Left cardiac atrium (tissue), 4 donors: ENCODE measurements at regions not wholly inside any gene's neighbourhood (a gene's known extent, or its start where the extent isn't known, plus 50 kb on each side); places are given as distances from the start of the nearest gene placed in this dataset.
"Not testable (repeated sequence)": the region's sequence is repeated elsewhere in the genome, so short reads cannot be mapped to it uniquely, and the experiment has no call there.

ENCODE experiments used
- ATAC-seq, 2 donors: fragments of 200-7000 bp; cut with Tn5 transposase; one replicate each; pipeline ENCODE4 v1.9.1; 2020; ENCODE audit warnings: mild to moderate bottlenecking in 2 of 2, moderate library complexity in 2 of 2
- DNase-seq: peaks from one replicate; pipeline ENCODE4 v3.0.0-alpha.2; 2020
- intact Hi-C, 2 donors: fragments of 100-400 bp; cut with DNase I; formaldehyde crosslinking; loops; one replicate each; pipeline versions ENCODE4 v1.14.1 to v1.15.1; 2022 to 2023
- donor health status: DM: no; HTN: yes; CAD: no.
- donor health status: DM: no; HTN: yes; CAD: no; lungs with severe emphysema.
- donor health status: DM: yes; HTN: yes; CAD: no.
- donor health status: Dilated cardiomyopathy.

- DNase-seq = no peak
- intact Hi-C loops = no loop called here
- ATAC-seq = no peak
These were observed 136.4 kb upstream of the FAM78B start for GRCh38 chr1:166302989-166303758.

- intact Hi-C loops = no loop called here
- ATAC-seq (no peak), DNase-seq (no peak)
These were observed 137.3 kb upstream of the FAM78B start for GRCh38 chr1:166304131-166304530.

- intact Hi-C loops = no loop called here
- DNase-seq = no peak
- ATAC-seq = peak in 1 of 2 donors; percentile 54
These were observed 138.6 kb upstream of the FAM78B start for GRCh38 chr1:166305371-166305770.

GRCh38 chr1:166307261-166308188, 140.7 kb upstream of the FAM78B start:
- intact Hi-C loops = no loop called here
- ATAC-seq (peak; percentile 94 to 96), DNase-seq (peak; percentile 54)

DNA sequence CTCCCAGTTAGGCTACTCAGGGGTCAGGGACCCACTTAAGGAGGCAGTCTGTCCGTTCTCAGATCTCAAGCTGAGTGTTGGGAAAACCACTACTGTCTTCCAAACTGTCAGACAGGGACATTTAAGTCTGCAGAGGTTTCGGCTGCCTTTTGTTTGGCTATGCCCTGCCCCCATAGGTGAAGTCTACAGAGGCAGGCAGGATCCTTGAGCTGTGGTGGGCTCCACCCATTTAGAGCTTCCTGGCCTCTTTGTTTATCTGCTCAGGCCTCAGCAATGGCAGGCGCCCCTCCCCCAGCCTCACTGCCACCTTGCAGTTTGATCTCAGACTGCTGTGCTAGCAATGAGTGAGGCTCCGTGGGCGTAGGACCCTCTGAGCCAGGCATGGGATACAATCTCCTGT, 149.5 kb upstream of the FAM78B start:
- DNase-seq, intact Hi-C loops, ATAC-seq: not testable (repeated sequence)

DNA sequence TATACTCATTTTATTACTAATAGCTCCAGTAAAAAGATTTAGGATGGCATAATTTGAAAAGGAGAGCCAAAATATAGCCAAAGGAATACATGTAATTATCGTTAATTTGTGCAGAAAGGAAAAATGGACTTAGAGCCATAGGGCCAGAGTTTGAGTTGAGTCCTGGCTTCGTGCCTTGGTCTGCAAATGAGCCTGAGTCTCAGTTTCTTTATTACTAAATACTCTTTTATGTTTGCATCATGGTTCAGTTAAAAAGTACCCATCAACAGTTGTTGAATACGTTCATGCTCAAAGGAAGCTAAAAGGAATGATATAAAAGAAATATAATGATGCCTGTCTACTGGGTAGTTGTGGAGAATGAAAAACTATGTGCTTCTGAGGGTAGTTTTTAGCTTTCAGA, 155.7 kb upstream of the FAM78B start:
- DNase-seq (no peak), ATAC-seq (no peak)
- intact Hi-C loops = no loop called here

- ATAC-seq = no peak
- DNase-seq = no peak
- intact Hi-C loops = no loop called here
These were observed 161.1 kb upstream of the FAM78B start for GRCh38 chr1:166327886-166328285.

GRCh38 chr1:166328956-166329355, 162.2 kb upstream of the FAM78B start:
- intact Hi-C loops = no loop called here
- DNase-seq (no peak), ATAC-seq (no peak)

DNA sequence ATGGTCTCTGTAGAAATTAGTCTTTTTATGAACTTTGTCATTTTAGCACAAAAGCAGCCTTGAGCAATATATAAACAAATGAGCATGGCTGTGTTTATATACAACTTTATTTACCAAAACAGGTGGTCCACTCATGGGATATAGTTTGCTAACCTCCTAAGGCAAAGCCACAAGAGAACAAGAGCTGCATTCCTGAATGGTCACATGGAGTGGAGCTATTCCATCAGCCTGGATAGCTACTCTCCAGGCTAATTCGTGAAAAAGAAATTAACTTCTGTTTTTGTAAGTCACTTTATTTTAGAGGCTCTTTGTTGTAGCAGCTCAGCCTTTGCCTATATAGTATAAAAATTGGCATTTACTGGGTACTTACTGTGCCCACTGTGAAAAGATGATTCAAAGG, 163.3 kb upstream of the FAM78B start:
- ATAC-seq (no peak), DNase-seq (no peak)
- intact Hi-C loops = no loop called here

GRCh38 chr1:166338105-166338504, 171.3 kb upstream of the FAM78B start:
- ATAC-seq (no peak), DNase-seq (no peak)
- intact Hi-C loops = no loop called here

DNA sequence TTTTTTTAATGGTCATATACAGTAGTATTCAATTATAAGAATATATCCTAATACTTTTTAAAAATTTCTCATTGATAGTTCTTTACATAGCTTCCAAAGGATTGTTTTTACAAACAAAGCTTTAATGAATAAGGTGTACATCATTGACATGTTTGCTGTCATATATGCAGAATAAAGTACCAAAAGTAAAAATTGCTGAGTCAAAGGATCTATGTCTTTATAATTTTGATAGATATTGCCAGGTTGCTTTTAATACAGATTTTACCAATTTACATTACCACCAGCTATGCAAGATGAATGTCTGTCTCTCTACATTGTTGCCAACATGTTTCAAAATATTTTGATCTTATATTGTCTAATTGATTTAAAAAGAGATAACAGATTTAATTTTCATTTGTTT, 173.9 kb upstream of the FAM78B start:
- intact Hi-C loops = no loop called here
- no peak for DNase-seq
- ATAC-seq = no peak

- ATAC-seq (no peak), DNase-seq (no peak)
- intact Hi-C loops = no loop called here
These were observed 176.5 kb upstream of the FAM78B start for GRCh38 chr1:166343276-166343675.

DNA sequence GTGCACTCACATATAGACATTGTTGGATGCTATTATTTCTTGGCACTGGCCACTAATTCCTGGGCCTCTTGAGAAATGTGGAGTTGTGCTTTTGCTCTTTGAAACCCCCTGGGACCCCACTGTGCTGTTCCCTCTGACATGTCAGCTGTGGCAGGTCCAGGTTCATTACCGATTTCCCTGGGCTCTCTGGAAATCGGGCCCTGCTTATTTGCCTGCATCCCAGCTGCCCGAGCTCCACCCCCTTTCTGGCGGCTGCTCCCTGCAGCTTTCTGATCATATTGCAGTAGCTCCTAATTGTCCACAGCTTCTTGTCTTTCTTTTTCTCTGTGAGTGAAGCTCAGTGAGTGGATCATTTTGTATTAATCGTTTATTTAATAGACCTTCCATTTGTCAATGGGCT, 183.7 kb upstream of the FAM78B start:
- intact Hi-C loops = no loop called here
- DNase-seq = no peak
- ATAC-seq = no peak

- ATAC-seq = no peak
- no peak for DNase-seq
- intact Hi-C loops = no loop called here
These were observed 184.9 kb upstream of the FAM78B start for GRCh38 chr1:166351676-166352075.

DNA sequence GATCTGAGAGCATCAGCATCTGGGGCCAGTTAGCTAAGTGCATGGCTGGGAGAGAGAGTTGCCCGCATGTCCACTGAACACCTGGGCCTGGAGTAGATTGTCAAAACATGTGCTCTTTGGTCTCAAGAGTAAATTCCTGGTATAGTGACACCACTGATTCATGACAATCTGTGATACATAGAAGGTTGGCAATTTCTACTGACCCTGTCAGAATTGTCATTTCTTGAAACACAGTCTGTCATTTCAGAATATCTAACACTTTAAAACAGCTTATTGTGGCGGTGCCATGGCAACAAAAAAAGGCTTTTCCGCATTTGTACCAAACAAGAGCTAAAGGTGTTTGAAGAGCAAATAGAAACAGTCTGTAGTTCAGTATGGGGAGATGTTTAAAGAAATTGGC, 186.4 kb upstream of the FAM78B start:
- no peak for DNase-seq
- intact Hi-C loops = no loop called here
- no peak for ATAC-seq

DNA sequence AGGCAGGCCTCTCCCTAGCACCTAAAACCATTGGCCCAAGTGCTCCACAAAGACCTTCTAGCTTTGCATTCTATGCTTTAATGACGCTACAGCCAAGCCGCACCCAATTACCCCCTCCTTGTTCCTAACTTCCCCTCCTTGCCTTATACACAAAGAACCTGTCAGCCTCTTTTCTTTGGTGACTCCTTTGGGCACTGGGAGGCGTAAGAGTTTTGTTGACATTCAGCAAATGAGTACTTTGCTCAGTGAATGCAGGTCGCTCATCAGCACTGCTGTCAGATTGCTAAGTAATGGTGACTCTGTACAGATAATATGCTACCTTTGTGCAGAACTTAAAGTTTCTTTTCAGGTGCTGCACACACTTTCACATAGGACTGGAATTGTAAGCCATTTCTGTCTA, 187.6 kb upstream of the FAM78B start:
- intact Hi-C loops = no loop called here
- DNase-seq = no peak
- ATAC-seq = no peak

DNA sequence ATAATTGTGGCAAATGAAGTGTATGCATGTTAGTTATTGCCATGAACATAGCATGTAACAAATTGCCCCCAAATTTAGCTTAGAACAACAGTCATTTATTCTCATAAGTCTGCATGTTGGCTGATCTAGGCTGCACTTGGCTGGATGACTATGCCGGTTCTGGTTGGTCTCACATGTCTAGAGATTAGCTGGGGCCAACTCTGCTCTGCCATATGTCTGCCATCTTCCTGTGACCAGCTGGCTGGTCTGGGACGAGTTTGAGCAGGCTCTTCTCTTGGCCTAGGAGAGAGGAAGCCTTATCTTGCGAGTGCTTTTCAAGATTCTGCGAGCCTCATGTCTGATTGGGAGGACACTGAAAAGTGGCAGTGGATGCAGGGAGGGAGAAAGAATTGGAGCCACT, 198.3 kb upstream of the FAM78B start:
- intact Hi-C loops = no loop called here
- no peak for ATAC-seq

GRCh38 chr1:166368030-166368429, 201.2 kb upstream of the FAM78B start:
- intact Hi-C loops = no loop called here
- no peak for ATAC-seq

More for the DNA sequence above, 198.3 kb upstream of the FAM78B start:
- DNase-seq = no peak

GRCh38 chr1:166377896-166378295, 211.1 kb upstream of the FAM78B start:
- no peak for ATAC-seq
- DNase-seq = no peak
- intact Hi-C loops = no loop called here

More at GRCh38 chr1:166368030-166368429, 201.2 kb upstream of the FAM78B start:
- DNase-seq = no peak

DNA sequence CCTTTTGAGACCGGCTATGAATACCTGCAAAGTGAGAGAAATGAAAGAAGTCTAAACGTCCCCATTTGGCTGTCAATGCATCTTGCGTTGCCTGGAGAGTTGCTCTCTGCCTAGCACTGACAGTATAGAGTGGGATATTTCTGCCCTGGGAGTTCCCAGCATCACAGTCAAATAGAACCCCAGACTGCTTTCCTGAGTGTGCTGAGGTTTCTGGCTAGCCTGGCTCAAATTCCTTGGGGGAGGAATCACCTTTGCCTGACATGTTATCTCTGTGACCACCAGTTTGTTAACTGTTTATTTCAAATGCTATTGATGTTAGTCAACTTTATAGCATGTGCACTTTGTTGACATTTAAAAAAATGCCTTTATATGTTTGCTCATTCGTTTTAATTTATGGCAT, 212.0 kb upstream of the FAM78B start:
- ATAC-seq (peak in 1 of 2 donors; percentile 72), DNase-seq (no peak)
- intact Hi-C loops = no loop called here
